Nephron (organoid): ENCODE measurements at regions not wholly inside any gene's neighbourhood (a gene's known extent, or its start where the extent isn't known, plus 50 kb on each side); places are given as distances from the start of the nearest gene placed in this dataset.

ENCODE experiments used
- H3K27ac Mint-ChIP-seq, 3 experiments: 2 replicates each; pipeline ENCODE4 v1.8.0; 2020; ENCODE audit warnings: mixed read lengths in 3 of 3, mild to moderate bottlenecking in 2 of 3, moderate library complexity in 1 of 3
- H3K27me3 Mint-ChIP-seq: 2 replicates; pipeline ENCODE4 v1.8.0; 2021; ENCODE audit warnings: low read depth, mild to moderate bottlenecking, moderate library complexity, mixed read lengths
- H3K36me3 Mint-ChIP-seq: 2 replicates; pipeline ENCODE4 v1.8.0; 2020; ENCODE audit warnings: low read depth, mixed read lengths
- H3K4me1 Mint-ChIP-seq: 2 replicates; pipeline ENCODE4 v1.8.0; 2020; ENCODE audit warnings: mixed read lengths
- H3K4me3 Mint-ChIP-seq, 3 experiments: 2 replicates each; pipeline ENCODE4 v1.8.0; 2020; ENCODE audit warnings: mild to moderate bottlenecking in 3 of 3, mixed read lengths in 3 of 3, moderate library complexity in 2 of 3
- H3K9me3 Mint-ChIP-seq: 2 replicates; pipeline ENCODE4 v1.8.0; 2020; ENCODE audit warnings: mixed read lengths
- CTCF ChIP-seq, 3 experiments: fragments of 200-600 bp; sonication (generic); IDR thresholded peaks; one replicate each; pipeline ENCODE4 v1.5.0; 2021; ENCODE audit warnings: antibody characterized with exemption in 3 of 3; ENCODE audit not compliant: unreplicated experiment in 3 of 3

GRCh38 chr13:90752070-90752469 lies 595.4 kb upstream of the MIR17HG start:
- no peak overlapping the region for H3K4me3 Mint-ChIP-seq
- H3K9me3 Mint-ChIP-seq, result no peaks in the 10 kb centered on the region

GRCh38 chr13:90757127-90757680 lies 590.3 kb upstream of the MIR17HG start:
- Mint-ChIP-seq H3K4me1 (peaks cover 4% of the 10 kb centered on the region), H3K27ac (peak overlapping the region in 2 of 3 experiments; percentile 25 to 40), H3K27me3 (no peaks in the 10 kb centered on the region), H3K9me3 (no peaks in the 10 kb centered on the region), H3K4me3 (no peak overlapping the region), H3K36me3 (no peaks in the 10 kb centered on the region)
- TF ChIP-seq CTCF (IDR thresholded peaks at IDR 0.05; ENCODE audit: unreplicated experiment in 3 of 3), result no peak

More at GRCh38 chr13:90752070-90752469, 595.4 kb upstream of the MIR17HG start:
- Mint-ChIP-seq H3K4me1 (peaks cover under 1% of the 10 kb centered on the region), H3K27me3 (no peaks in the 10 kb centered on the region), H3K36me3 (no peaks in the 10 kb centered on the region), H3K27ac (peak overlapping the region in 1 of 3 experiments; percentile 51)
- no peak for TF ChIP-seq CTCF (IDR thresholded peaks at IDR 0.05; ENCODE audit: unreplicated experiment in 3 of 3)

- no peak for TF ChIP-seq CTCF (IDR thresholded peaks at IDR 0.05; ENCODE audit: unreplicated experiment in 3 of 3)
- no peaks in the 10 kb centered on the region for H3K9me3 Mint-ChIP-seq
- H3K4me1 Mint-ChIP-seq, result peaks cover 16% of the 10 kb centered on the region
- H3K27ac Mint-ChIP-seq, result no peak overlapping the region
- H3K27me3 Mint-ChIP-seq, result no peaks in the 10 kb centered on the region
- no peaks in the 10 kb centered on the region for H3K36me3 Mint-ChIP-seq
- no peak overlapping the region for H3K4me3 Mint-ChIP-seq
These were observed 586.8 kb upstream of the MIR17HG start for GRCh38 chr13:90760639-90761038.

GRCh38 chr13:90763476-90764150 lies 583.9 kb upstream of the MIR17HG start:
- no peak overlapping the region for H3K4me3 Mint-ChIP-seq
- no peaks in the 10 kb centered on the region for H3K36me3 Mint-ChIP-seq
- no peaks in the 10 kb centered on the region for H3K27me3 Mint-ChIP-seq
- TF ChIP-seq CTCF (IDR thresholded peaks at IDR 0.05; ENCODE audit: unreplicated experiment in 3 of 3), result no peak
- peak overlapping the region in 2 of 3 experiments; percentile 2 to 57 for H3K27ac Mint-ChIP-seq
- H3K4me1 Mint-ChIP-seq, result peaks cover 12% of the 10 kb centered on the region
- no peaks in the 10 kb centered on the region for H3K9me3 Mint-ChIP-seq

GRCh38 chr13:90766386-90766902 lies 581.0 kb upstream of the MIR17HG start:
- H3K4me1 Mint-ChIP-seq, result peaks cover 12% of the 10 kb centered on the region
- no peaks in the 10 kb centered on the region for H3K9me3 Mint-ChIP-seq

More at GRCh38 chr13:90766386-90766902, 581.0 kb upstream of the MIR17HG start:
- Mint-ChIP-seq H3K27ac (no peak overlapping the region), H3K27me3 (no peaks in the 10 kb centered on the region), H3K36me3 (no peaks in the 10 kb centered on the region), H3K4me3 (no peak overlapping the region)
- TF ChIP-seq CTCF (IDR thresholded peaks at IDR 0.05; ENCODE audit: unreplicated experiment in 3 of 3), result no peak
